SU-DHL-6 (cell line): ENCODE measurements at regions not wholly inside any gene's neighbourhood (a gene's known extent, or its start where the extent isn't known, plus 50 kb on each side); places are given as distances from the start of the nearest gene placed in this dataset.

ENCODE experiments used
- EZH2phosphoT487 ChIP-seq: fragments of 200-600 bp; sonication (generic), shearing (Covaris generic); conservative IDR thresholded peaks from 2 replicates; pipeline ENCODE4 v1.6.1; 2018; ENCODE audit warnings: mild to moderate bottlenecking, antibody characterized with exemption, low read length, moderate library complexity, mixed read lengths
- TF ChIP-seq, protein P1 (sequence below): fragments of 200-600 bp; sonication (generic); IDR thresholded peaks from one replicate; pipeline ENCODE4 v1.5.1; 2017; ENCODE audit warnings: antibody characterized with exemption, mild to moderate bottlenecking, low read length, moderate library complexity; ENCODE audit not compliant: insufficient read depth, poor library complexity, severe bottlenecking

GRCh38 chr3:163521261-163521660, 1557.0 kb downstream of the SI start:
- TF ChIP-seq EZH2phosphoT487: no peak
- TF ChIP-seq, protein P1, sequence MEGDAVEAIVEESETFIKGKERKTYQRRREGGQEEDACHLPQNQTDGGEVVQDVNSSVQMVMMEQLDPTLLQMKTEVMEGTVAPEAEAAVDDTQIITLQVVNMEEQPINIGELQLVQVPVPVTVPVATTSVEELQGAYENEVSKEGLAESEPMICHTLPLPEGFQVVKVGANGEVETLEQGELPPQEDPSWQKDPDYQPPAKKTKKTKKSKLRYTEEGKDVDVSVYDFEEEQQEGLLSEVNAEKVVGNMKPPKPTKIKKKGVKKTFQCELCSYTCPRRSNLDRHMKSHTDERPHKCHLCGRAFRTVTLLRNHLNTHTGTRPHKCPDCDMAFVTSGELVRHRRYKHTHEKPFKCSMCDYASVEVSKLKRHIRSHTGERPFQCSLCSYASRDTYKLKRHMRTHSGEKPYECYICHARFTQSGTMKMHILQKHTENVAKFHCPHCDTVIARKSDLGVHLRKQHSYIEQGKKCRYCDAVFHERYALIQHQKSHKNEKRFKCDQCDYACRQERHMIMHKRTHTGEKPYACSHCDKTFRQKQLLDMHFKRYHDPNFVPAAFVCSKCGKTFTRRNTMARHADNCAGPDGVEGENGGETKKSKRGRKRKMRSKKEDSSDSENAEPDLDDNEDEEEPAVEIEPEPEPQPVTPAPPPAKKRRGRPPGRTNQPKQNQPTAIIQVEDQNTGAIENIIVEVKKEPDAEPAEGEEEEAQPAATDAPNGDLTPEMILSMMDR: no peak
